ENCODE measurements at regions not wholly inside any gene's neighbourhood (a gene's known extent, or its start where the extent isn't known, plus 50 kb on each side); places are given as distances from the start of the nearest gene placed in this dataset.
"Not testable (repeated sequence)": the region's sequence is repeated elsewhere in the genome, so short reads cannot be mapped to it uniquely, and the experiment has no call there.

DNA sequence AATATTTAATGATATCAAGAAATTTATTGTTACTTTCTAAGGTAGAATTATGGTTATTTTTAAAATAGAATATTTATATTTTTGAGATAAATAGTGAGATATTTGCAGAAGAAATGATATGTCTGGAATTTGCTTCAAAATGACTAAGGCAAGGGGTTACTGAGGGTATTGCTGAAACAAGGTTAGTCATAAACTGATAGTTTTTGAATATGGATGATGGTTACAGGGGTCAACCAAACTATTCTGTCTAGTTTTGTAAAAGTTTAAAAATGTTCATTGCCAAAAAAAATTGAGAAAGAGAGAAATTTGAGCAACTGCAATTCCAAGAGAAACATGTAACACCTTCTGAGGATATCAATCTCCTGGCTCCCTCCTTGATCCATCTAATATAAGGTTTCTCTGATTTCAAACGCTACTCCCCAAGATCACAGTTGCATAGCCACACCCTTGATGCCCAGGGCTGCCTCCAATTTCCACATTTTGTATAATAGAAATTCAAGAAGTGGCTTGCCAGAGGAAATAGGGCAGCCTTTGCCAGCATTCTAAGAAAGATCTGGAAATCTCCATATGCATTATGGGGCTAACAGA, 159.4 kb upstream of the NAMPT start:
- no peak for DNase-seq

DNA sequence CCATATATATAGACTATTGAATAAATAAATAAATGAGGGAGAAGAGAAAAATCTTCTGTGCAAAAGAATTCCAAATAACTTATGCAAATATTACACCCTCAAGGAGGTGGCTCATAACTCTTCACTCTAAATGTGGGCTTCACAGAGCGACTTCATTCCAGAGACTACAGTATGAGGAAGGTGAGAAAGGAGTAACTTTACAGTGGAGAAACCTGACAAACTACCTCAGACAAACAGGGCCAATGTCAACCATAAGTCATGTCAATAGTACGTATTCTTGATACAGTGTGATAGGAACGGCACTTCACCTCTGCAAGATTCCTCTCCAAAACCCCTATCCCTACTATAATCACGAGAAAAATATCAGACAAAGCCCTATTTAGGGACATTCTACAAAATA, 158.4 kb upstream of the NAMPT start:
- no peak for DNase-seq

DNA sequence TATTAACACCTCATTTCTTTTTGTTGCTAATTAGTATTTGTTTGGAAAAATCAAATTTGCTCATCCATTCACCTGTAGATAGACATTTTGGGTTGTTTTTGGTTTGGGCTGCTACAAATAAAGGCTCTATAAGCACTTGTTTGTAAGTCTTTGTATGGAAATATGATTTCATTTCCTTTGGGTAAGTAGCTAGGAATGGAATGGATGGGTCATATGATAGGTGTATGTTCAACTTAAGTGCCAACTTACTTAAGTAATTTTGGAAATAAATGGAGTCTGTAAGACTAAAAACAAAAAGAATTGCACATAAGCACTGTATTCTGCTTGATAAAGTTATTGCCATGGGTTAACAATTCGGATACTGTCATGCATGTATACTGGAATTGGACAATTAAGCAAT, 157.7 kb upstream of the NAMPT start:
- DNase-seq = no peak

DNA sequence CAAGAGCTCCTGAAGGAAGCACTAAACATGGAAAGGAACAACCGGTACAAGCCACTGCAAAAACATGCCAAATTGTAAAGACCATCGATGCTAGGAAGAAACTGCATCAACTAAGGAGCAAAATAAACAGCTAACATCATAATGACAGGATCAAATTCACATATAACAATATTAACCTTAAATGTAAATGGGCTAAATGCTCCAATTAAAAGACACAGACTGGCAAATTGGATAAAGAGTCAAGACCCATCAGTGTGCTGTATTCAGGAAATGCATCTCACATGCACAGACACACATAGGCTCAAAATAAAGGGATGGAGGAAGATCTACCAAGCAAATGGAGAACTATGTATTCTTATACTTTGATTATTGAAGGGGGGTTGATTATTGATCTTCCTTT, 156.6 kb upstream of the NAMPT start:
- not testable (repeated sequence) for DNase-seq

DNA sequence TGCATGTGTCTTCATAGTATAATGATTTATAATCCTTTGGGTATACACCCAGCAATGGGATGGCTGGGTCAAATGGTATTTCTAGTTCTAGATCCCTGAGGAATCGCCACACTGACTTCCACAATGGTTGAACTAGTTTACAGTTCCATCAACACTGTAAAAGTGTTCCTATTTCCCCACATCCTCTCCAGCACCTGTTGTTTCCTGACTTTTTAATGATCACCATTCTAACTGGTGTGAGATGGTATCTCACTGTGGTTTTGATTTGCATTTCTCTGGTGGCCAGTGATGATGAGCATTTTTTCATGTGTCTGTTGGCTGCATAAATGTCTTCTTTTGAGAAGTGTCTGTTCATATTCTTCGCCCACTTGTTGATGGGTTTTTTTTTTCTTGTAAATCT, 152.2 kb upstream of the NAMPT start:
- not testable (repeated sequence) for DNase-seq

DNA sequence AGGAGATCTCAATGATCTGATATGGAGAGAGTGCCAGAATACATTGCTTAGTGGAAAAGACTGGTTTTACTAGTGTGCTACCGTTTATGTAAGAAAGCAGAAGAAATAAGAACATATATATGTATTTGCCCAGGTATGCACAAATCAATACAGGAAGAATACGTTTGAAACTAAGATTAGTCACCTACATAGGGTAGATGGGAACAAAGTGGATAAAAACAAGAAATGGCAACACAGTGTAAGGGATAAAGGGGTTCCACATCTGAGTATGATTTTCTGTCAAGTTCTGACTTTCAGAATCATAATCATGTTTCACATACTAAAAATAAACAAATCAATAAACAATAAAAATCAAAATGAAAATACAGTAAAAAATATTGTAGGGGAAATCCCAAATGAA, 148.6 kb upstream of the NAMPT start:
- no peak for DNase-seq

DNA sequence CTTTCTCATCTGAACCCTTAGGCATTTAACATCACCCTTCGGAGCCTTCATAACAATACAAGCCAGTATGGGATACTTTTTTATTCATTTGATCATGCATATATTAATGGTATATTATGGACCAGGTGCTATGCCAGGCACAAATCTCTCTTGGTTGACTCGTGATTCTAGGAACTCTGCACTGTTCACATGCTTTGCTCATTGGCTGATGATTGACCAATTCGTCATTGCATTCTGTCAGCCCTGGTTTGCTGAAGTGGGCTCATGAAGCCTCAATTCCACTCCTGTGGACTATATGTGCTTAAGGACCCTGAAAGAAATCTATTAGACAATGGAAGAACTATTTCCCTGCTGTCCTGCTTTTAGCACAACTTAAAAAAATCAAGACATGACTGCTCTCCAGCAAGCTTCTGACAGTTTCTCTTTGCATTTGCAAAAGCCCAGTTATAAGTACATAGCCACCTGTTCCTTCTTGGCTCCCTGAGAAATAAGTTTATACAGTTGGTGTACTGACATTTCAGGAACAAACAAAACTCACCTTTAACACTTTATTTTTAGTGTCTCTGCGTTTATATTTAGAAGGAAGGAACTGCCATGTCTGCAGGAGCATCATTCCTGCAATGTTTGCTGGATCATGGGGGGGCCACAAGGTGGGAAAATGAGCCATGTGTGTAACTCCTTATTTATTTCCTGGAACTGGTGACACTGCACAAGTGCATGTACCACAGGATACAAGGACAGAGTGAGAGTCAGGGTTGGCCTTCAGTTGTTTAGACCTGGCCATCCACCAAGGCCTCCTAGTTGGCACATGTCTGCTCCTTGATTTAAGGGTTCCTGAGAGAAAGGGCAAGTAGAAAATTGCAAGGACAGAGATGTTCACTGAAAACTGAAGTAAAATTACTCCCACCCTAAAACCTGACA, 146.0 kb upstream of the NAMPT start:
- no peak for DNase-seq

DNA sequence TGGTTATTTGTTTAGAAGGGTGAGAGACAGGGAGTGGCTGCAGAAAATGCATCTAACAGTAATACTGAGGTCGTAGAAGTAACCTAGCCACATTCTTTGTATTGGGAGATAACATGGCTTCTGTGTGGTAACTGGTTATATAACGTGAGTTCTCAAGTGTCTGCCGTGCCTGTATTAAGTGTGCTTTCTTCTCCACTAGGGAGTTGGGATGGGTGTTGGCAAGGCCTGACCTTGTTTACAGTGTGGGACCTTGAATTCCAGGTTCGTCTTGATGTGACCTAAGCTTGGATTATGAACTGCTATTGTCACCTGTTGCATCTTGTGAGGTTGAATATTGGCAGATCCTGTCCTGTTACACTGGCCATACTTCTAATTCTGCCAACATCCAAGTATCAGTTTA, 145.3 kb upstream of the NAMPT start:
- DNase-seq = no peak

DNA sequence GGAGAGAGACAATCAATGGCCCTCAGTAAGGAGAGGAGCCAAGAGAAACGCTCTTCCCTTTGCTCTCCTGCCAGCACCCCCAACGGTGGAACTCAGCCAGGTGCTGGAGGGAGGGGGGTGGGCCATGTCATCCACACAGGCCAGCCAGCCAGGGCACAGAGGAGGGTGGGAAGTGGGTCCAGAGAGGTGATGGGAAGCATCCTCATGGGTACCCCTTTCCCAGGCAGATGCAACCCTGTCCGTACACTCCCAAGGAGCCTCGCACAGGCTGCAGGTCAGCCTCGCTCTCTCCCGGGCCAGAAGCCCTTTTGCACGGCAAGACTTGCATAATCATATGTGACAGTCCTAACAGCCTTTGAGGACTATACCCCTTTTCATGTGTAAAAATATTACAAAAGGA, 142.0 kb upstream of the NAMPT start:
- no peak for DNase-seq

DNA sequence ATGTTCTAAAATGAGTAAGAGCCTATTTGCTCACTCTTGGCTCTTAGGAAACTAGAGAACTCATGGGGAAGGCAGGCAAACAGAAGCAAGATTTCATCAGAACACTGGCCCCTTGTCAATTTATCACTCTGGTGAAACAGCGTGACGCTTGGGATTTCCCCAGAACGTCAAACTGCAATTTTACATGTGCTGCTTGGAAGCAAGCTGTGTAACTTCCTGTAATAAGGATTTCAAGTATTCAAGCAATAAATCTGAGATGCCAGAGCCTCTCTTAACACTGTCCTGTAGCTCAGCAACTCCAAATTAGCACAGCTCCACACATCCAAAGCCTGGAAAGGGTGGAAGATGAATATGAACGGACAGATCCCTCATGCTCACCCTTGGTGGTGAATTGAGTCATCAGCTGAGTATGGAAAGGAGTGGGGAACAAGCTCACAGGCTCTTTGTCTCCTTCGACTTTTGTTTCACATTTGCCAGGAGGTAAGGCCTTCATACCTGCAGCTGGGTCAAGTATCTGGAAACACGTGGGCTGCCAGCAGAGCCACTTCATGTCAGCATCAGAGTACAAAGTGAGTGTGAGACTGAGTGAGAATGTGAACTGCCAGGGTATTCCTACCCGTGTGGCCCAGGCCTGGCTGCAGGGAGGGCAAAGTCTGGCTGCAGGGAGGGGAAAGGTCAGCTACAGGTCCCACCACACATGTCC, 140.4 kb upstream of the NAMPT start:
- DNase-seq = no peak

DNA sequence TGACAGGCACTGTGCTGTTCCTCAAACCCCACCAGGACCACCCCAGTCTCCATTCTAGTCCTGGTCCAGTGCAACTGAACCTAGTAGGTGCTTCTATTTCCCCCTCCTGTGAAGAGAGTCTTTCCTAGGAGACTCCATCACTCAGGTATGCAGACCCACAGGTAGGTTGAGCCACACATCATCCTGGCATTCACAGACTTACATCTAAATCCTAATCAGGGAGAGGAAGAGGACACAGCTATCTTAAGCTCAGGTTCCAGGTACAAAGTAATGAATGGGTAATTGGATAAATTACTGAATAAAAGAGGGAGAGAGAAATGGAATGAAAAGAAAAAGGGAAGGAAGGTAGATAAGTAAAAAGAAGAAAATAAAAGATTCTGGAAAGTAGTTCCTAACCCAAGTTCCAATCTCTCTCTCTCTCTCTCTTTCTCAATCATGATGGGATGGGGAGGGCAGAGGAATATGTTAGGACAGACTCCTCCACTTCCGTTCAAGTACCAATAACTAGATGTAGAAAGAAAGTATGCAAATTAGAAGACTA, 139.8 kb upstream of the NAMPT start:
- no peak for DNase-seq

DNA sequence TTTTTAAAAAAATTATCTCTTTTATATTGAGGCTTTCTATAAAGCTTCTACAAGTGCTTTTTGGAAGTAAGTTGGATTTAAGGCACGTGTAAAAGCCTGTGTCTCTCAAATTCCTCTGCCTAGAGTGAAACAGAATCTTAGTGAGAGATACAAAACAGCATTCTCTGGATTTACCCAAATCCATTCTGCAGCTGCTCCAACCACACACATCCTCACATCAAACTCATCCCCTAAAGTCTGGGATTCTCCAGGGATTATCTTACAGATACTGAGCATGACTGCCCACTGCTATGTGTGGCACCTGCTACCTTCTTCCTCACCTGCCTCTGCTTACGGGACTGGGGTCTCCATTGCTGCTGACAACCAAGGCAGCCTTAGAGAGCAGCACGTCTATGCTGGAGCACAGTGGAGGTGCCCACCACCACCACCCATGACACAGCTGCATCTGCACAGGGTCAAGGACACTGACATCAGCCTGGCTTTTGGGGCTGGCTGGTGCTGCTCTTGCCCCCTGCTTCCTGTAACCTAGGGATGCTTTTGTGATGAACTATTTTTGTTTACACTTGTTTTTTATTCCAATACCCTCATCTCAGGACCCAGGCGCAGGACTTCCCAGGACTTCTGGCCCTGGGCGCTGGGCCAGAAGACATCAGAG, 139.2 kb upstream of the NAMPT start:
- DNase-seq = no peak

DNA sequence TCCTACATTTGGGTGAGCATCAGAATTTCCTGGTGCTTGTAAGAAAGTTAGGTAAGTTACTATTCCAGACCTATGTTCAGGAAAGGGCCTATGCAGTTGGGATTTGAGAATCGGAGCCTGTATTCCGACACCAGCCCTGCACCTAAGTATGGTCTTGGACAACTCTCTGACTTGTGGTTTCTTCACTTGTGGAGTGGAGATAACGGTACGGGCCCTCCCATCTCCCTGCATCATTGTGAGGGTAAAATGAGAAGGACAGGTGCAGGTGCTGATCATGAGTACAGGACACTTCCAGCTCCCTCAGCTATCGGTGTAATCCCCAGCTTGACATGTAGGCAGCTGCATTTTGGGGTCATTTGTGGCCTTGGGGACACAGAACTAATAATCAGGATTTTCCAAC, 138.3 kb upstream of the NAMPT start:
- DNase-seq = no peak

DNA sequence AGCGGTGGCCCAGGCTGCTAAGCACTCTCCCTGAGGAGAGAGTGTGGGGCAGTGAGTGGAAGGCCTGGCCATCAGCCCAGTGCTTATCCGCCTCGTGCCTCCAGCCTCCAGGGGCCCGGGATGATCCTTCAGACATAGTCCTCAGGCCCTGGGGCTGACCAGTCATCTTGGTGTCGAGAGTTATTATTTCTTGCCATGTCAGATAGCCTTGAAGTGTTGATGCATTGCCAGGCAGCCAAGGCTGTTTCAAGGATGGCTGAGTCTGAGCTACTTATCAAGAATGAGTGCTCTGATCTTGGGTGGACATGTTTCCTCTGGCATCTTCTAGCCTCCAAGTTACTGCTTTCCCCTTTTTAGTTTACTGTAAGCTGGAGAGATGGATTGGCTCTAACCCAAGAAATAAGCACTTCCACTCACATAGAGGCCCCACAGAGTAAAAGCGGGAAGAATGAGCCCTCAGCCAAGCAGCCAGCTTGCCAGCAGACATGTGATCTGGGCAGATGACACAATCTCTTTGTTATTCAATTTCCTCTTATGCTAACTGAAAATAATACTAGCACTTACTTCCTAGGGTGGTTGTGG, 136.5 kb upstream of the NAMPT start:
- no peak for DNase-seq

DNA sequence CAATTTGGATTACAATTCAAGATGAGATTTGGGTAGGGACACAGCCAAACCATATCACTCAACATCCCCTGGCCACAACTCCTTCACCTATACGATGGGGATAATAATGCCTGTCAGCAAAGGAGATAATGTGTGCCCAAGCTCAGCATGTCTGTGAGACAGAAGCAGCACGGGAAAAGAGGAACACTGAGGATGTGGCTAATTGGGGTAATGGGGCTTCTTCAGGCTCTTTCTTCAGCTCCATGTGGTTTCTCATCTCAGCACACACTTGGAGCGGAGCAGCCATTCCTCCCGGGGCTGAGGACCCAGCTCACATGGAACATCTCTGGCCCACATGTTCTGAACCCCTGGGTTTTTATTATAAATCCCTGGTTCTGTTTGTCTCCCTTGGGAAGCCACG, 136.0 kb upstream of the NAMPT start:
- DNase-seq = no peak

DNA sequence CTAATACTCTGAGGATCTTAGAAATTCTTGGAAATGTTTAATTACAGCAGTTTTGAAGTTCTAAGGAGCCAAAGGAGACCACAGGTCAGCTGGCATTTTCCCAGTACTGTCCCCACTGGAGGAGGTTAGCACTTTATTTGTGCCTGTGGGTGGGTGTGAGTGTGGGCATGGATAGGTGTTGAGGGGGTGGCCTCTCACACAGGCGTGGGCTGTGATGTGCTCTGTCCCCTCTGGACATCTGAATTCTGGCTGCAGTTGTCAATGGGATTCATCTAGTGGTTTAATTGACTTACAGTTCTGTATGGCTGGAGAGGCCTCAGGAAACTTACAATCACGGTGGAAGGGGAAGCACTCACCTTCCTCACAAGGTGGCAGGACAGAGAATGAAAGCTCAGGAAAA, 135.4 kb upstream of the NAMPT start:
- DNase-seq = no peak

DNA sequence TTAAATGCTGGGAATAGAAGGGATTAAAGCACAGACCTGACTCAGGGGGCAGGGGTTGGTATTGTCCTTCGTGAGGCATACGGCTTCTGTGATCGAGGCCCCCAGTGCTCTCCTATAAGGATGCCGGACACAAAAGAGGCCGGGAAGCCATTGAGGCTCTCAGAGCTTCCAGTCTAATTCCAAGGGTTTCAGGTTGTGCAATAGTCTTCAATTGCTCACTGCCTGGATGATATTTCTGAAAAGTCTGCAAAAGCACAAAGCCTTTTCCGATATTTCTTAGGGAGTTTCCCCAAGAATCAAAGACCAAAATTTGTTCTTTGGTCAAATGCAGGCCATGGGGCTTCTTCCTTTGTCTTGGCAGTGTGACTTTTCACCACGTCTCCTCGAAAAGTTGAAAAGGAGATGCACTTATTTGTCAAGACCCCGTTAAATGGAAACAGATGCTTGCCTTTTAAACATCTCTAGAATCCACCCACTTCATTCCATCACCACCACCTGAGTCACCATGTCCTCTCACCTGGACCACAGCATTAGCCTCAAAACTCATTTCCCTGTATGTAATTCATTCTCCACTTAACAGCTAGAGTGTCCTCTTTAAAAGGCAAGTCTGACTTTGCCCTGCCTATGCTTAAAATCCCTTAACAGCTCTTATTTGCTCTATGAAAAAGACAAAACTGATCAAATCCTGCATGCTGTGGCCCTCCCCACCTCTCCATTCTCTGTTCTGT, 134.8 kb upstream of the NAMPT start:
- DNase-seq = no peak

DNA sequence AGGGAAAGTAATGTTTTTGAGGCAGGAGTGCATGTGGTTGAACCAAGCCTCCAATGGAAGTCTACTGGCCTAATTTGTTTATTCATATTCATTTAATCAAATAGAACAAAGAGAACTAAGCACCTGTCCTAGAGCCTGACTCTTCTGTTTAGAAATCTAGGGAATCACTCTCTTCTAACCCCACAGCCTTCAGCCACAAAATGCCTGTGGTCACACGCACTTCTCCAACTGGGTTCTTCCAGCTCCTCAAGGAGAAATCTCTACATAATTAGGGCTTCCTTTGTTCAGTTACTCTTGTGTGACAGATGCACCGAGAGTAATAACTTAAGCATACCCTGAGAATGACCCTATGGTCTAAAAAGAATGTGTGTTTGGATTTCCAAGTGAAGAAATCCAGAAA, 133.7 kb upstream of the NAMPT start:
- no peak for DNase-seq

DNA sequence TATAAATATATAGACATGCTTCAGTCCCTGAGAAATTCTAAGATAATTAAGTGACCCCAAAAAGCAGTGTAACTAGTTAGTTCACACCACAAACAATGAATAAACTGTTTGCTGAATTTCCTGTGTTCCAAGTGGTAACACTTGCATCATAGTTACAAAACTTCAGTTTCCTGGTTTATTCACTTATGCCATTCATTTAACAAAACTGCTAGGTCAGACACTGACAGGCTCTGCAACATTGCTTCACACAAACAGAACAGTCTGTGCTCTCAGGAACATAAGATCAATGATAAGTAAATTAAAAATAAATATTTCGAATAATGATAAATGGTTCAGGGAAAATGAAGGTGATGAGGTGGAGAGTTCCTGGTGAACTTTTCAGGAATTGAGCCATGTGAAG, 133.3 kb upstream of the NAMPT start:
- no peak for DNase-seq

DNA sequence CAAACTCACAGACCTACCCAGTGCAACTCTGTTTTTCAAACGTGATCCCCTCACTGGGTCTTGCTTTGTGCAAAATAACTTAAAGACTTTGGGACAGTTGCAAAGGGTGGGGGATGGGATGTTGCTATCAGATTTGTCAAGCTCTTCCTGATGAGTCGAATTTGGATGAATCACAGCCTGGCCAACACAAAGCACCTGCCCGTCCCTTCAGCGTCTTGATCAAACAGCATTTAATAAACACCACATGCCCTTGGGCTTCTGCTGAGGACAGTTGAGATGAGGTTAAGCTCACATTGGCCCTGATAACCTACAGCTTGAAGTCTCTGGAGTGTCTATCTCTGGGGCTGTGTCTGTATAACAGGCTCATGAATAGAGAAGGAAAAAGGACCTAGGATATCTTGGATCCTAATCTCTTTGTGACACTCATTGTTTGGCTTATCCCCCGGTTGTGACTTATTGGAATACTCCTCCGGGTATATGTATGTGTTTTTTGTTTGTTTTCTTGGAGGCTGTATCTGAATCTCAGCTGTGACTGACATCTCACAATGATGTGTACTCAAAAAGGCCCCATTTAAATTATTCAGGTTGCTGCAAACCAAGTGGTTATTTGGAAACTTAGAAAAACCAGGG, 132.6 kb upstream of the NAMPT start:
- no peak for DNase-seq

DNA sequence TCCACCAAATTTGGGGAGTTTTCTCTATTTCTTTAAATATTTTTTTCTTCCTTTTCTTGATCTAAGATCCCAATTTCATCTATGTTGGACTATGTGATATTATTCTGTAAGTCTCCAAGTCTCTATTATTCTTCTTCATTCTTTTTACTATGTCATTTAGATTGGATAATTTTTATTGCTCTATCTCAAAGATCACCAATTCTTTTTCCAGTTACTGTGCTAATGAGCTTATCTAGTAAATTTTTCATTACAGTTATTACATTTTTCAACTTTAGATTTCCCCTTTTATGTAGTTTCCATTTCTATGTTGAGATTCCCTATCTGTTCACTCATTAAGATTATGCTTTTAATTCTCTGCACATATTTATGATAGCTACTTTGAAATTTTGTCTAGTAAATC, 131.6 kb upstream of the NAMPT start:
- no peak for DNase-seq

DNA sequence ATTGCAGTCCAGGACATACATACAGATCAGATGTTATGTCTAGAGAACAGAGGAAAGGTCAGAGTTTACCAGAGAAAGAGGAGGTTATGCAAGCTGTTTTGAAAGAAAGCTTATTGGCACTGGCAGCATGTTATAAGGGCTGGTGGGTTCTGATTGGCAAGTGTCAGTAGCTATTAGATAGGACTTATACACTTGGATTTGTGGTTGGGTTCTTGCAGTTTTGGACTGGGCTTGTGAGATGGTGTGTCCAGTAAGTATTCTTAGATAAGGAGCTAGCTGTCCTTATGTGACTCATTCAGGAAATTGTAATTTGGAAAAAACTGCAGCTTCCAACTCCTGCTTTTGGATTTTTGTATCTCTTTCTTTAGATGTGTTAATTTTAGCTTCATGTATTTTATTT, 130.7 kb upstream of the NAMPT start:
- DNase-seq = no peak

Data from activated T-cell treated with anti-CD3 and anti-CD28 coated beads, Interleukin-2, amount 50 U/mL, for 1 hour (primary cell).